ENCODE measurements at regions not wholly inside any gene's neighbourhood (a gene's known extent, or its start where the extent isn't known, plus 50 kb on each side); places are given as distances from the start of the nearest gene placed in this dataset.

GRCh38 chr5:108433600-108433999 is 51.7 kb upstream of the FBXL17 start:
- TF ChIP-seq CTCF (IDR thresholded peaks at IDR 0.05; ENCODE audit: insufficient read depth, low read length) (no peak), POLR2AphosphoS5 (IDR thresholded peaks at IDR 0.05; ENCODE audit: low read depth) (no peak), GABPA (IDR thresholded peaks at IDR 0.05; ENCODE audit: low read depth) (no peak)

All from HL-60 (cell line).